ENCODE measurements at regions not wholly inside any gene's neighbourhood (a gene's known extent, or its start where the extent isn't known, plus 50 kb on each side); places are given as distances from the start of the nearest gene placed in this dataset.
"Not testable (repeated sequence)": the region's sequence is repeated elsewhere in the genome, so short reads cannot be mapped to it uniquely, and the experiment has no call there.

GRCh38 chr2:101609433-101609832 lies 88.1 kb upstream of the MAP4K4 start:
- DNase-seq = no peak

GRCh38 chr2:101608408-101609310 lies 88.8 kb upstream of the MAP4K4 start:
- DNase-seq = no peak

GRCh38 chr2:101597347-101597944 lies 100.1 kb upstream of the MAP4K4 start:
- DNase-seq = no peak

- DNase-seq = no peak
Measured at GRCh38 chr2:101596333-101596732, 101.2 kb upstream of the MAP4K4 start.

GRCh38 chr2:101587251-101587650 lies 110.3 kb upstream of the MAP4K4 start:
- no peak for DNase-seq

- no peak for DNase-seq
Measured at GRCh38 chr2:101583861-101584260, 108.9 kb upstream of the RFX8 start.

- no peak for DNase-seq
Measured at GRCh38 chr2:101581675-101582299, 106.9 kb upstream of the RFX8 start.

GRCh38 chr2:101580528-101580927 lies 105.6 kb upstream of the RFX8 start:
- DNase-seq = peak in 1 of 2 donors; percentile 16

- DNase-seq = no peak
Measured at GRCh38 chr2:101578671-101579070, 103.8 kb upstream of the RFX8 start.

- not testable (repeated sequence) for DNase-seq
Measured at GRCh38 chr2:101578135-101578534, 103.2 kb upstream of the RFX8 start.

GRCh38 chr2:101577173-101577572 lies 102.3 kb upstream of the RFX8 start:
- no peak for DNase-seq

GRCh38 chr2:101574622-101575021 lies 99.7 kb upstream of the RFX8 start:
- no peak for DNase-seq

- DNase-seq = no peak
Measured at GRCh38 chr2:101571951-101572350, 97.0 kb upstream of the RFX8 start.

GRCh38 chr2:101569886-101570520 lies 95.1 kb upstream of the RFX8 start:
- no peak for DNase-seq

GRCh38 chr2:101568969-101569368 lies 94.1 kb upstream of the RFX8 start:
- DNase-seq = no peak

- DNase-seq = no peak
Measured at GRCh38 chr2:101566632-101567228, 91.8 kb upstream of the RFX8 start.

GRCh38 chr2:101563849-101564248 lies 88.9 kb upstream of the RFX8 start:
- no peak for DNase-seq

GRCh38 chr2:101560780-101561315 lies 85.9 kb upstream of the RFX8 start:
- no peak for DNase-seq

- no peak for DNase-seq
Measured at GRCh38 chr2:101559551-101559950, 84.6 kb upstream of the RFX8 start.

- DNase-seq = no peak
Measured at GRCh38 chr2:101558740-101559525, 84.0 kb upstream of the RFX8 start.

- no peak for DNase-seq
Measured at GRCh38 chr2:101556033-101556459, 81.1 kb upstream of the RFX8 start.

All from hippocampal formation (tissue), 2 donors.